ENCODE measurements at regions not wholly inside any gene's neighbourhood (a gene's known extent, or its start where the extent isn't known, plus 50 kb on each side); places are given as distances from the start of the nearest gene placed in this dataset.
"Not testable (repeated sequence)": the region's sequence is repeated elsewhere in the genome, so short reads cannot be mapped to it uniquely, and the experiment has no call there.

DNA sequence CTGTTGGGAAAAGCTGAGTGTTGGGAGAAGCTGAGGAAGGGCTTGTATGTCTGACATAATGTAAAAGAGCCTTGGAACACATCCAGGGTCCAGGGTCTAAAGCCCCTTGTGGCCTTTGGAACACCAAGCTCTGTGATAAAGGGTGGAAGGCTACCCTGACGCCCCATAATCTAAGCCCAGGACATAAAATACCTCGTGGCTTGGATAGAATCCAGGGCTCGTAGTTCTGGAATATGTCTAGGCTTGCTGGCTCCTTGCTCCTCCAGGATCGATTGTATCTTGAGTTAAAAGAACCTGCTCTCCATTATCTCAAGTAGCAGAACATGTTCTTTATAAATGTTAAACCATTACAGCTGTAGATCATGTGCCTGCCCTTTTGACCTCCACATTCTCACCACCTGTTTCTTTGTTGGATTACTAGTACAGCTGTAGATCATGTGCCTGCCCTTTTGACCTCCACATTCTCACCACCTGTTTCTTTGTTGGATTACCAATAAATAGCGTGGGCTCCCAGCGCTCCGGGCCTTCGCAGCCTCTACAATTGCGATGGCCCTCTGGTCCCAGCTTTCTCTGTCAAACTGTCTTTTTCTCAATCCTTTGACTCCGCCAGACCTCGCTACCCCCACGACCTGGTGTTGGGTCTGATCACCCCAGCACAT is 246.9 kb upstream of the KCNH7 start:
- not testable (repeated sequence) for DNase-seq (ENCODE audit: low spot score)

DNA sequence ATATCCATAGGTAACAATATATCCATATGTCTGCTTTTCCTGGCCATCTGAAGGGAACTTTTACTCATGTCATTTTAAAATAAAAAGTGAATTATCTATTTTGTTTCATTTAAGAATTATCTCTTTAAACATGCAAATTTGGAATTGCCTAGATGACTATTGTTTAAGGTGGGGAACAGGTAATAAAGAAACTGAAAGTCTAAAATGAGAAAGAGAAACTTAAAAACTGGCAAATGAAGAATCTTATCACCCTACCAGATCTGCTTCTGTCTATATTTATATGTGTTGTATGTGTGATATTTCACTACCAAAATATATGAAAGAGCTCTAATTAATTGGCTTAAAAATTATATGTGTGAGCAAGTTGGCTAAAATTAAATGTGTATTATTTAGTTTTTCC is 243.2 kb upstream of the KCNH7 start:
- DNase-seq (ENCODE audit: low spot score): no peak

DNA sequence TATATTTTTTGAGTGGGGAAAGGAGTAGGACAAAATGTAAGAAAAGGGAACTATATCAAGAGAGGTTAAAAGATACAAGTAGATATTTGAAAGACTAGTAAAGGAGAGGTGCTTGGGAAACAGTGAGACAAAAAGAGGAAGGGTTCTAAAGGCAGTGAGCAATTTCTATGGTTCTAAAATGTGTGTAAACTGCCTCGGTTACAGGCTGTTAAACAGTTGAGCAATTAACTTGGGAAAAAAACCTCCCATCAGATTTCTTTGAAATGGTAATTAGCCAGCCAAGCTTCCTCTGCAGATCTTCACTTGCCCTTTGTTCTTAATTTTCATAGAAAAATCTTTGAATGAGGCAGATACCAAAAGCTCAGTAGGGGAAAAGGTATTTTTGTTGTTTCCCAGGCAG is 238.7 kb upstream of the KCNH7 start:
- DNase-seq (ENCODE audit: low spot score): no peak

DNA sequence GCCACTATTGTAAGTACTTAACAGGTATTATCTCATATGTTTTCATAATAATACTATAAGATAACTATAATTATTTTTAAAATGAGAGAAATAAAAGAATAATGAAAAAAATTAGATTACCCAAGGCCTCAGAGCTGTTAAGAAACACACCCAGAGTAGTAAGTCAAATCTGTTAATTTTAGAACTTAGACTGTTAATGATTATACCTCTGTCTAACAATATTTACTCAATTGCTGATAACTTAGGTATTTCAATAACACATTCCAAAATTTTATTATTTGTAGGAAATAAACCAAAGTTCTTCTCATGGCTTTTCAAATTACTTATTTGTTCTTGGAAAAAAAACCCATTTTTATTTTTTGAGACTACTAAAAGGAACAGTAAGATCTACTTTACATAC is 227.5 kb upstream of the KCNH7 start:
- no peak for DNase-seq (ENCODE audit: low spot score)

DNA sequence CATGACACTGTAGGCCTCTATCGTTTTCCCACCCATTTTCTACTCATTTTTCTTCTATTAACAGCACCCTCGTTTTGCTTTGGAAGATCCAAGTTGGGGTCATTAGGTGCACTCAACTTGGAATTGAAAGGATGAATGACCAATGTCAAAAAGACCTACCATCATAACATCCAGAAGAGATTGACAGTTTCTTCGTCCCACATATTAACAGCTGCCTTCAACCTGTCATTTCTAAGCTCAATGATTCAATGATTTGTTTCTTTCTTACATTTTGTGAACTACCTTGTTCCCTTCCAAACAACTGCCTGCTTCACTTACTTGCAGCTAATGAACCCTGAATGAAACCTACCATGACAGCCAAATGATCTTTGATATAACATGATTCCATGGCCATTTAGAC is 224.0 kb upstream of the KCNH7 start:
- DNase-seq (ENCODE audit: low spot score): no peak

DNA sequence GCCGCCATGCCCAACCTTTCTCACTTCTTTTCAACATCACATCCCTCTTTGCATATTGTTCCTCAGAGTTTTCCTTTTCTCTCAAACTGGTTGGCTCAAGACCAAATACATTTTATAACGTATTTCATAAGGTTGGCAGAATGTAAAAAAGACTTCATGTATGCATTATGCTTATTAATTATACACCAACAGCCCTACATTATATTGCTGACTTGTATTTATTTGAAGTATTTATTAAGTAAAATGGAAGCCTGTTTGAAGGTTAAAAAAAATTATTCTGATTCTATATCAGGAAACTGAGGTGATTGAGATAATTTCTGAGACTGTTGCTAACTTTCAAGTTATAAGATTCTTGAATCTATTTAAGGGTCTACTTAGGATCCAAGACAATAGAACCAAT is 208.0 kb upstream of the KCNH7 start:
- no peak for DNase-seq (ENCODE audit: low spot score)

DNA sequence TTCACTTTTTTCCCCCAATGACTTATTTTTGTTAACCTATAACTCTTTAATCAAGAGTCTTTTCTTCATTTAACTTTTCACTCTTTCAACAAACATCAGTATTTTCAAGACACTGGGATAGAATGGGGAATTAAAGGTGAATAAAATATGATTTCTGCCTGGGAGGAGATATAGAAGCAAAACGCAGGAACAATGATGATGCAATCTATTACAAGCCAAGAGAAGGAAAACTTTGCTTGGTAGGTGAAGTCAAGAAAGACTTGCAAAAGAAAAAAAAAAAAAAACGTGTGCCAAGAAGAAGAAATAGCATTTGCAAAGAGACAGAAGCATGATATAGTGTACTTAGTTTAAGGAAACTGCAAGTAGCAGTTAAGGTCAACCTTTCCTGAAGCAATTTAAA is 207.3 kb upstream of the KCNH7 start:
- DNase-seq (ENCODE audit: low spot score): no peak

DNA sequence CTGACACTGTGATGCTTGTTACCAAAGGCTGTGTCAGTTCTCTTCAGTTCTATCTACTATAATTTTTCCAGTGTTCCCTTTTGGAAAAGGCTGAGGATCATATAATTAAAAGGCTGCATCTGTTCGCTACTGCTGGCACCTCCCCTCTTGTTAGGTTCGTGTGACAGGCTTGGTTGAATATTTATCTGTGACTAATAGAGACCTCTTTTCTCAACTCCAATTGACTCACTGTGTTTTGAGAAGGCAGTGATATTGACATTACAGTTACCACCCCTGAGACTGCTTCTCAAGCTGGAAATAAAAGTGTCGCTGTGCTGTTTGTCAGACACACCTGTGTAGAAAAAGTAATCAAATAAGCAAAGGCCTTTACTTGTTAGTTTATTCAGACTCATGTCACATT is 205.5 kb upstream of the KCNH7 start:
- no peak for DNase-seq (ENCODE audit: low spot score)

DNA sequence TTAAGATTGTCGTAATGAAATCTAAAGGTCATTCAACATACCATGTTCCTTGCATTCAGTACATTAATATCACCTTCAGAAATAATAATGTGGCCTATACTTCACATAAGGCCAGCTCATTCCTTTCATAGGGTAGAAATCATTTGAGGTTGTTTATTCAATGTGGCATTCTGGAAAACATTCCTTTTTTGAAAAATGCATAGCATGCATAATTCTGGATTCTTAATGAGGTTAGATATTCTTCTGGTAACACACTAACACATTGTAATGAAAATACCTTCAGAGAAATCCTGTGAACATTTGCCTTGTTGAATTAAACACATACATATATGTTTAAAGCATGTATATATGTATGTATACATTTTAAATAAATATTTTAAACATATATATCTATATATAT is 204.6 kb upstream of the KCNH7 start:
- no peak for DNase-seq (ENCODE audit: low spot score)

DNA sequence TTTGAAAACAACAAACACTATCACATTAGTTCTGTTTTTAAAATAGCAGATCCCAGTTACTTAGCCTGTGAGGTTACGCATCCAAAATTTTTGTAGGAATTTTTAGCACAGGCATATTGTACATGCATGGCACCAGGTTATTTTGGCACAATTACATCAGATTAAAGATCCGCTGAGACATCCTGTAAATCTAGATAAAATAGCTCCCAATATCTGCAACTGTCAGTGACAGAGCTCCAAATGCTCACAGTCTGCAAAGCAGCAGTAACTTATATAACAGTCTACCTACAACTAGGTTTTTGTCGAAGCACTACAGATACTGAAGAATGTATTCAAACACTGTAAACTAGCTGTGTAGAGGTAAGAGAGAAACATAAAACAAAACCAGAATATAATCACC is 200.7 kb upstream of the KCNH7 start:
- DNase-seq (ENCODE audit: low spot score): no peak

DNA sequence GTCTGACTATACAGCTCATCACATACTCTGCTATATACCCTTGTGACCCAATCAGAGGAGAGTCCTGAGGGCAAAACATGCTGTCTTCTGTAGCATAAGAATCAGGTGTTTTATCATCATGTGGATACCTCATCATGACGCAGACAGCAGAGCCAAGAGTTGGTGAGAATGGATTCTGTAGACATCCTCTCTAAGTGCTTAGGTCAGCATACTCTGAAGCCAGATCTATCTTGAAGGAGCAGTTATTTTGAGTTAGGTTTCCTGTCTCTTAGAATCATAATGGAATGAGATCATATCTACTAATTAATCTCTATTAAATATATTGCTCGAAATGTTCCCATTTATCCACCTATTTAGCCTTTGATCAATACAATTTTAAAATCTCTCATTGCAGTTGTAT is 190.2 kb upstream of the KCNH7 start:
- DNase-seq (ENCODE audit: low spot score): no peak

DNA sequence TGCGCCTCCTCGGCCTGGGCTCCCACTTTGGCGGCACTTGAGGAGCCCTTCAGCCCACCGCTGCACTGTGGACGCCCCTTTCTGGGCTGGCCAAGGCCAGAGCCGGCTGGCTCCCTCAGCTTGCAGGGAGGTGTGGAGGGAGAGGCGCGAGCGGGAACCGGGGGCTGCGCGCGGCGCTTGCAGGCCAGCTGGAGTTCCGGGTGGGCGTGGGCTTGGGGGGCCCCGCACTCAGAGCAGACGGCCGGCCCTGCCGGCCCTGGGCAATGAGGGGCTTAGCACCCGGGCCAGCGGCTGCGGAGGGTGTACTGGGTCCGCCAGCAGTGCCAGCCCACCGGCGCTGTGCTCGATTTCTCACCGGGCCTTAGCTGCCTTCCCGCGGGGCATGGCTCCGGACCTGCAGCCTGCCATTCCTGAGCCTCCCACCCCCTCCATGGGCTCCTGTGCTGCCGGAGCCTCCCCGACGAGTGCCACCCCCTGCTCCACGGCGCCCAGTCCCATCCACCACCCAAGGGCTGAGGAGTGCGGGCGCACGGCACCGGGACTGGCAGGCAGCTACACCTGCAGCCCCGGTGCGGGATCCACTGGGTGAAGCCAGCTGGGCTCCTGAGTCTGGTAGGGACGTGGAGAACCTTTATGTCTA is 187.7 kb upstream of the KCNH7 start:
- not testable (repeated sequence) for DNase-seq (ENCODE audit: low spot score)

DNA sequence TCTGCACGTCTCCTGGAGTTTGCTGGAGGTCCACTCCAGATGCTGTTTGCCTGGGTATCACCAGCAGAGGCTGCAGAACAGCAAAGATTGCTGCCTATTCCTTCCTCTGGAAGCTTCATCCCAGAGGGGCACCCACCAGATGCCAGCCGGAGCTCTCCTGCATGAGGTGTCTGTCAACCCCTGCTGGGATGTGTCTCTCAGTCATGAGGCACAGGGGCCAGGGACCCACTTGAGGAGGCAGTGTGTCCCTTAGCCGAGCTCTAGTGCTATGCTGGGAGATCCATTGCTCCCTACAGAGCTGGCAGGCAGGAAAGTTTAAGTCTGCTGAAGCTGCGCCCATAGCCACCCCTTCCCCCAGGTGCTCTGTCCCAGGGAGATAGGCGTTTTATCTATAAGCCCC is 178.3 kb upstream of the KCNH7 start:
- DNase-seq (ENCODE audit: low spot score): not testable (repeated sequence)

DNA sequence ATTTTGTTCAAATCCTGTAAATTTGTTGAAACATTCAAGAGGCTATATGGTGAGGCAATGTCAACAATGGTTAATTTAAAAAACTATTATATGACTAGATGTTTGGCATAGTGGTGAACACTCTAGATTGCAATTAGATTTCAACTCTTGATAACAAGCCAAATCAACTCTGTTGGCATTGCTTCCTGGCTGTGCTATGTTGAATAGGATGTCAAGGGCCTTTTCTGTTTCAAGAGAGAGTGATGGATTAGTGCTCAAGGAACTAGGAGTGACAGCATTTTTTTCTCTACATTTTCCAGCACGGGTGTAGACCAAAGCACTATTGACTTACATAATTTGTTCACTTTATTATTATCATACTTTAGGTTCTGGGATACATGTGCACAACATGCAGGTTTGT is 172.4 kb upstream of the KCNH7 start:
- DNase-seq (ENCODE audit: low spot score): no peak

DNA sequence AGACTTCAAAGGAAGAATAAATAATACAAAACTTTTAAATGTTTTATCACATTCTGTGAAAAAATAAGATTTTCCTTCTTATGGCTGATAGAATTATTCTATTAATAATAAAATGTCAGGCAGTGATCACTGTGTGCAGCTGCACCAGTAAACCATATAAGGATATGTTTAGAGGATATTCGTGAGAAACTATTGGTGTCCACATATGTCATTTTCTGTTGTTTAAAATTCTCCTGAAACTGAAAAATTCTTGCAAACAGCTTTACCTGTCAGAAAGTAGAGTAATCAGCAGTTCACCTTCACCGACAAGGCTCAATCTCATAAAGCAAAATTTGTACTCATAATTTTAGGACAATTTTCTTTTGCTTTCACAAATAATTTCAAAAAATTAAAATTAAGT is 170.1 kb upstream of the KCNH7 start:
- no peak for DNase-seq (ENCODE audit: low spot score)

DNA sequence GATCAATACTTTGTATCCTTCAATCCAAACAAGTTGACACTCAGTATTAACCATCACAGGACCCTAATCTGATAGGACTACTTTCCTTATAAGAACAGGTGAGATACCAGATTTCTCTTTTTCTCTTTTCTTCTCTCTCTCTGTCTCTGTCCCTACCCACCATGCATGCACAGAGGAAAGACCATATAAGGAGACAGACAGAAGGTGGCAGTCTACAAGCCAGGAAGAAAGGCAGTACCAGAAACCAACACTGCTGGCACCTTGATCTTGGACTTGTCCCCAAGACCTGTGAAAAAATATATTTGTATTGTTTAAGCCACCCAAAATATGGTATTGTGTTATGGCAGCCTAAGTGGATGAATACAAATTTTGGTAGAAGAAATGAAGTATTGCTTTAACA is 156.2 kb upstream of the KCNH7 start:
- DNase-seq (ENCODE audit: low spot score): no peak

DNA sequence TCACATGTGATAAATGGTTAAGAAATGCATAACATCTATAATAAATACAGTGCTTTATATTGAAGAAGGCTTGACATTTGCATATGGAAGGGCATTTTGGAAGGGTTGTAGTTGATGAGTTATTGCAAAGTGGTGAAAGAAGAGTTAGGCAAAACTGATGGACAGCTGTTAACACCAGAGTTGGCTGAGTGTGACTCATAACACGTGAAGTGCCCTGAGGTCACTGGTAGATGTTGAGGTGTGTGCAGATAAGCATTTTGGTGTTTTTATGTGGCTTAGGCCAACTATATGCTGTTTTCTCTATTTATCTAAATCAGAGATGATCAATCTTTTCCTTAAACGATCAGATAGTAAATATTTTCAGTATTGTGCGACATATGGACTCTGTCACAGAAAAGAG is 154.3 kb upstream of the KCNH7 start:
- no peak for DNase-seq (ENCODE audit: low spot score)

DNA sequence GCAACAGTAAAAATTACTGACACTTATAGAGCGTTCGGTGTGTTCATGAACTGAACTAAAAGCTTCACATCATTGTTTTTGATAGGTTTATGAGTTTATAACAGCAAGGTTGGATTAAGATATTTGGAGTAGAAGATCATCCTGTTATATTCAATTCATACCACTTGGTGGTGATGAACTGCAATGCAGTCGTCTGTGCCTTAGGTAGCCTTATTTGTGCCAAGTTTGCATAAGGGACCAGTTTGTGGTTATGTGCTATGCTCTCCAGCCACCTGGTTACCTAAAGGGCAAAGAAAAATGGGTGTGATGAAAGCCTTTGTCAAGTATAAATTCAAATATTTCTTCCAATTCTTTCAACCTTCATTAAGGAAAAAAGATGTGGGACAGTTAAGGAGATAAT is 150.9 kb upstream of the KCNH7 start:
- no peak for DNase-seq (ENCODE audit: low spot score)

DNA sequence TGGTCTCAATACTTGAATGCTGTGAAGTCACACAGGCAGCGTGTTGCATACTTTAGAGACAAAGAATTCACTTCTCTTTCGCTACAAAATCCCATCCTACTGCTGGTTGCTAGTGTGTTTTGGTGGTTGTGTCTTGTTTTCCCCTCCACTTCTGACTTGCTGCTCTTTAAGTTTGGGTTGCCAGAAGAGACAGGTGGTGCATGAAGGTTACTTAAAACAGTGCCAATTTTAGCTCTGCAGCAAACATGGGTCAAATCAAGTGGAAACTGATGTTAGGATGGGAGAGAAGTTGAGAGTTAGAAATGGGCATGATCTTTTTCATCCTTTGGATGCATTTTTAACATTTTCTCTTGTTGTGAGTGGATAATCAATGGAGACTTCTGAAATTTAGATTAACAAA is 136.2 kb upstream of the KCNH7 start:
- DNase-seq (ENCODE audit: low spot score): no peak

DNA sequence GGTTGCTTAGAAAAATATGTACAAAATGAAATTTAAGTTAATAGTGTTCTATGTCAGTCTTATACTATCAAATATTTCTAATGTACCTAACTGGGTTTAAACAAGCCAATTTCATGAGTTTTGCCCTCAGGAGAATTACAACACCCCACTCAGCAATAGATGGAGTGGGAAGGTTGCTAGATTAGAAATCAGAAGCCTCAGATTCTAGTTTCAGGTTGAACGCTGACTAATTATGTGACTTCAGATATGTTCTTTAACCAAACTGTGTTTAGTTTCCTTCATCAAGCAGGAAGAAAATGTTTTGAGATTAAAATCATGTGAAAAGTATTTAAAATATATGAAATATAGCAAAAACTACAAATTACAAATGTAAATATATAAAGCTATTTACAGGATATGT is 133.8 kb upstream of the KCNH7 start:
- no peak for DNase-seq (ENCODE audit: low spot score)

DNA sequence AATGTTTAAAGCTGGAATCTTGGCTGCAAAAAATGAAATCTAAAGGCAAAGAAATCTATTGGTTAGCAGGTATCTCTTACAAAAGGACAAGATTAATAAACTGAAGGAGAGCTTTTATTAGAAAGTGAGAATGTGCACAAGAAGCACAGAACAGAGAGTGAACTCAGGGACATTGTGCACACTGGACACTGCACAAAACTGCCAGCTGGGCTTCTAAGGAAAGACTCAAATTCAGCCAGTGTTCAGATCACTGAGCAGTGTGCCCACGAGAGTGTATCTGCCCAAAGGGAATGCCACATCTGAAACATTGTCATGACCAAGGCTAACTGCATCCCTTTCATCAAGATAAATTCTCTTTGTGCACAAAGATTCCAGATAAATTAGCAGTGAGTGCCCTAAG is 129.7 kb upstream of the KCNH7 start:
- no peak for DNase-seq (ENCODE audit: low spot score)

DNA sequence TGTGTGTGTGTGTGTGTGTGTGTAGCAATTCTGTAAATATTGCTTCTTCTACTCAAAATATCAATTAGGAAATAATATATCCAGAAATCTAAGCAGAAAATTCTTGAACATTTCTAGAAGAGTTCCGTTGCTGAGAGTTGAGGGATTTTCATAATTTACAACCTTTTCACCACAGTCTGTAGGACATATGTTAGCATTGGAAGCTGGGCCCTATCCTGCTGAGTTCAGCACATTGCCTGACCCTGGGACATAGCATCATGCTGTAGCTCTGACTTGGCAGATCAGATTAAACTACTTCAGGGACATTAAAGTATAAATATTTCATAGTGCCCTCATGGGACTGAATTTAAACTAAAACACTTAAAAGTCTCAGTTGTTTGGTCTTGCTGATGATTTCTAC is 129.2 kb upstream of the KCNH7 start:
- no peak for DNase-seq (ENCODE audit: low spot score)

DNA sequence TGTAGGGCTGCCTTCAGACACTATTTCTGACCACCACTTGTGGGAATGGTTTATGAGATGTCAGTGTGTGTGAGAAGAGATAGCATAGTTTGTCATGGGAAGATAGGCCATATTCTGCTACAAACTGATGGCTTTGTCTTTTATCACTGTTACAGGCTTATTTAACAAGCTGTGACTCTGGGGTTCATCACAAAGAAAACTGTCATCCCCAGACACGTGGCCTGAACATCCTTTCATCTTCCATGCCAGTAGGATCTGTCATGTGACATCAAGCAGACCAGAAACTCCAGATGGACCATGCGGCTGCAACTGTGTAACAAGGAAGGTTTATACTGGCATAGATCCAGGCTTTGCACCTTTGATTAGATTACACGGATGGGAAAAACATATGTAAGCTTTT is 128.6 kb upstream of the KCNH7 start:
- DNase-seq (ENCODE audit: low spot score): no peak

DNA sequence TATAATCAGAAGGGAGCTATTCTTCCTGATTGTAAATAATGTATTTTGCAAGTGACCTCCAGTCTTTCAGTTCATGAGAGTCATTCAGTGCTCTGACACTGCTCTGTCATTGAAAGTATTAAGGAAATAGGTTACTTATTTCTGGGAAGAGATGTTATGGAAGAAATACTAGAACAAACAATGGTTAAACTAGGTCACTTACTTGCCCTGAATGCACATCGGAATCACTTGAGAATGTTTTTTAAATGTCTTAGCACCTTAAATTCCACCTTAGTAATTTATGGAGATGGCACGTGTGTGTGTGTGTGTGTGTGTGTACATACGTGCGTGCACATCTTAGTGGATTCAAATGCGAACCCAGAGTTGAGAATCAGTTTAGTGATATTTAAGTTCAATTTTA is 126.6 kb upstream of the KCNH7 start:
- no peak for DNase-seq (ENCODE audit: low spot score)
